ENCODE measurements at regions not wholly inside any gene's neighbourhood (a gene's known extent, or its start where the extent isn't known, plus 50 kb on each side); places are given as distances from the start of the nearest gene placed in this dataset.

DNA sequence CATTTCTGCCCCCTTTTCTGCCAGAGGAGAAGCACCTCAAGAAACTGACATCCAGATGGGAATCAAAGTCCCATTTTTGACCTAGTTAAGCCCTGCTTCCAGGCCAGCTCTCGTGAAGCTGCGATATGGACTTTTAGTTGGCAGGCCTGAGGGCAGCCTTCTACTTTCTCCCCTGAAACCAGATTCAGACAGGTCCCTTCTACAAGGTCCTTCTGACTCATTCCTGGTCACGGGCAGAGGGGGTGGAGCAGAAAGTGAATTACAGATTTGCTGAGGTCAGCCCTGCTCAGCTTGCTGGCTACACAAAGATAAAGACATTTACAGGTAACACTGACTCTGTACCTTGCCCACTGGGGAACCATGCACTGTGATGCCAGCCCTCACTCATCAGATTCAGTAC, 52.8 kb upstream of the TUT7 start:
- DNase-seq (ENCODE audit: low read depth), result no peak
- H3K4me3 ChIP-seq (ENCODE audit: low read depth, low read length), result no peak overlapping the region
- TF ChIP-seq, protein P1, sequence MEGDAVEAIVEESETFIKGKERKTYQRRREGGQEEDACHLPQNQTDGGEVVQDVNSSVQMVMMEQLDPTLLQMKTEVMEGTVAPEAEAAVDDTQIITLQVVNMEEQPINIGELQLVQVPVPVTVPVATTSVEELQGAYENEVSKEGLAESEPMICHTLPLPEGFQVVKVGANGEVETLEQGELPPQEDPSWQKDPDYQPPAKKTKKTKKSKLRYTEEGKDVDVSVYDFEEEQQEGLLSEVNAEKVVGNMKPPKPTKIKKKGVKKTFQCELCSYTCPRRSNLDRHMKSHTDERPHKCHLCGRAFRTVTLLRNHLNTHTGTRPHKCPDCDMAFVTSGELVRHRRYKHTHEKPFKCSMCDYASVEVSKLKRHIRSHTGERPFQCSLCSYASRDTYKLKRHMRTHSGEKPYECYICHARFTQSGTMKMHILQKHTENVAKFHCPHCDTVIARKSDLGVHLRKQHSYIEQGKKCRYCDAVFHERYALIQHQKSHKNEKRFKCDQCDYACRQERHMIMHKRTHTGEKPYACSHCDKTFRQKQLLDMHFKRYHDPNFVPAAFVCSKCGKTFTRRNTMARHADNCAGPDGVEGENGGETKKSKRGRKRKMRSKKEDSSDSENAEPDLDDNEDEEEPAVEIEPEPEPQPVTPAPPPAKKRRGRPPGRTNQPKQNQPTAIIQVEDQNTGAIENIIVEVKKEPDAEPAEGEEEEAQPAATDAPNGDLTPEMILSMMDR (IDR thresholded peaks at IDR 0.05; ENCODE audit: low read depth, low read length, missing control alignments), result no peak

DNA sequence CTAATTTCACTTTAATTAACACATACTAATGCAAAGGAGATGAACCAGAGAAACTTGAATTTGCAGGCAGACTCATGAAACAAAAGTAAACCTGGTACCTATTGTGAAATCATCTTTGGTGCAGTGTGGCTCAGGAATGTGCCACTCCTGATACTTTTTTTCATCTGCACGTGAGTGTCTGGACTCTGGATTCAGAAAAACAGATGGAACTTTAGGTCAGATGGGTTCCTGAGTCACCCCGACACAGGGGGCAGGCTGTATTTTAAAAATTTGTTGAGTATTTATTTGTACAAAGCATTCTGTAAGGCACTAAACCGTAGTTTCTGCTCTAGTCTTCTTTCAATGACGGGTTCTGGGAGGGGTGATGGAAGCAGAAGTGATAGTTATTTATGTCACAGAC, 52.2 kb upstream of the TUT7 start:
- TF ChIP-seq, protein P1 (IDR thresholded peaks at IDR 0.05; ENCODE audit: low read depth, low read length, missing control alignments), result no peak
- DNase-seq (ENCODE audit: low read depth), result no peak
- H3K4me3 ChIP-seq (ENCODE audit: low read depth, low read length), result no peak overlapping the region

DNA sequence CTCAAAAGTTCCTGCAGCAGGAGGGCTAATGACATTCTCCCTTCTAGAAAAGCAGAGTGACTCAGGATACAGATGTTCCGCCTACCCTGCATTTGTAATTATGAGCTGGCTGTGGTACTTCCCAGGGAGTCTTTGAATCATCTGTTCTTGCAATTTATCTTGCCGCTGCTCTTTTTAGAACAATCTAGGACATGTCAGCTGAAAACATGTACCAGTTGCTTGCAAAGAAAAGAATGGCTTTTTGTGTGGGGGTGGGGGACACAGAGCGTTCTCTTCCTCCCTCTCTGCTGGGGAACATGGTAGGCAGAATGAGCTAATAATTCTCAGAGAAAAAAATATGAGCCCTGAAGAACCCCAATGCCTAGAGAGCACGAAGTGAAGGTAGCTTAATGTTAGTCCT, 51.7 kb upstream of the TUT7 start:
- H3K4me3 ChIP-seq (ENCODE audit: low read depth, low read length), result no peak overlapping the region
- DNase-seq (ENCODE audit: low read depth), result no peak
- TF ChIP-seq, protein P1 (IDR thresholded peaks at IDR 0.05; ENCODE audit: low read depth, low read length, missing control alignments), result no peak

DNA sequence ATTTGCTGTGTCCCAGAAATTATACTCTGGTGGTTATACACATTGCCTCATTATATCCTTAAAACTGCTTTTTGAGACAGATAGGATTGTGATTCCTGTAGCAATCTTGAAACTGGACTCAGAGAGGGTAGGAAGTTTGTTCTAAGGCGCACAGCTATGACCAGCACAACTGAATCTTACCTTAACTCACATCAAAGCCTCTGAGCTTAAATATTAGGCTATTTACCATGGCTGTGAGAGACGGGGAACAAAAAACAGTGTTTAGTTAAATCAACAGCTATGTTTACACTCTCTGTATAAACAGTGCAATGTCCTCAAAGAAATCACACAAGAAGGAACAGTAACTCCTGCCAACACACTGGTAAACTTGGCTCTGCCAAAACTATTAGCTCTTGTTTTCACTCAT, 50.9 kb upstream of the TUT7 start:
- TF ChIP-seq, protein P1 (IDR thresholded peaks at IDR 0.05; ENCODE audit: low read depth, low read length, missing control alignments), result no peak
- no peak overlapping the region for H3K4me3 ChIP-seq (ENCODE audit: low read depth, low read length)
- DNase-seq (ENCODE audit: low read depth), result no peak
